Dermis blood vessel endothelial cell (primary cell): ENCODE measurements at regions not wholly inside any gene's neighbourhood (a gene's known extent, or its start where the extent isn't known, plus 50 kb on each side); places are given as distances from the start of the nearest gene placed in this dataset.

Experiments
- DNase-seq: peaks from one replicate; pipeline ENCODE4 v3.0.0; 2010

- no peak for DNase-seq
These were observed 79.6 kb upstream of the NECTIN1 start for GRCh38 chr11:119808407-119809185.

GRCh38 chr11:119807841-119808240 is 78.8 kb upstream of the NECTIN1 start:
- no peak for DNase-seq

GRCh38 chr11:119807402-119807801 is 78.4 kb upstream of the NECTIN1 start:
- DNase-seq, result no peak

GRCh38 chr11:119806064-119806915 is 77.3 kb upstream of the NECTIN1 start:
- no peak for DNase-seq

GRCh38 chr11:119805663-119806062 is 76.7 kb upstream of the NECTIN1 start:
- no peak for DNase-seq

GRCh38 chr11:119804698-119805097 is 75.7 kb upstream of the NECTIN1 start:
- no peak for DNase-seq

- DNase-seq, result no peak
These were observed 74.8 kb upstream of the NECTIN1 start for GRCh38 chr11:119803726-119804294.

GRCh38 chr11:119803139-119803538 is 74.1 kb upstream of the NECTIN1 start:
- DNase-seq, result no peak

- DNase-seq, result no peak
These were observed 73.7 kb upstream of the NECTIN1 start for GRCh38 chr11:119802670-119803069.

- no peak for DNase-seq
These were observed 71.6 kb upstream of the NECTIN1 start for GRCh38 chr11:119800619-119801018.

- no peak for DNase-seq
These were observed 71.2 kb upstream of the NECTIN1 start for GRCh38 chr11:119800171-119800570.

GRCh38 chr11:119798656-119799055 is 69.7 kb upstream of the NECTIN1 start:
- no peak for DNase-seq

- no peak for DNase-seq
These were observed 68.7 kb upstream of the NECTIN1 start for GRCh38 chr11:119797736-119798135.

- no peak for DNase-seq
These were observed 68.2 kb upstream of the NECTIN1 start for GRCh38 chr11:119797123-119797611.

- no peak for DNase-seq
These were observed 67.5 kb upstream of the NECTIN1 start for GRCh38 chr11:119796363-119797060.

GRCh38 chr11:119795690-119796089 is 66.7 kb upstream of the NECTIN1 start:
- no peak for DNase-seq

- DNase-seq, result no peak
These were observed 66.2 kb upstream of the NECTIN1 start for GRCh38 chr11:119795231-119795630.

GRCh38 chr11:119794756-119795155 is 65.8 kb upstream of the NECTIN1 start:
- DNase-seq, result no peak

GRCh38 chr11:119794141-119794665 is 65.2 kb upstream of the NECTIN1 start:
- no peak for DNase-seq

GRCh38 chr11:119793335-119793984 is 64.5 kb upstream of the NECTIN1 start:
- no peak for DNase-seq

GRCh38 chr11:119791701-119792151 is 62.7 kb upstream of the NECTIN1 start:
- DNase-seq, result no peak

GRCh38 chr11:119791047-119791446 is 62.0 kb upstream of the NECTIN1 start:
- DNase-seq, result no peak
